GM19238 (cell line): ENCODE measurements at regions not wholly inside any gene's neighbourhood (a gene's known extent, or its start where the extent isn't known, plus 50 kb on each side); places are given as distances from the start of the nearest gene placed in this dataset.
"Not testable (repeated sequence)": the region's sequence is repeated elsewhere in the genome, so short reads cannot be mapped to it uniquely, and the experiment has no call there.

Experiments
- DNase-seq: peaks from one replicate; pipeline ENCODE4 v3.0.0; 2011; ENCODE audit warnings: low spot score; ENCODE audit not compliant: insufficient read length

- no peak for DNase-seq
Observed at GRCh38 chr3:27559381-27559780, 75.2 kb upstream of the SLC4A7 start.

DNA sequence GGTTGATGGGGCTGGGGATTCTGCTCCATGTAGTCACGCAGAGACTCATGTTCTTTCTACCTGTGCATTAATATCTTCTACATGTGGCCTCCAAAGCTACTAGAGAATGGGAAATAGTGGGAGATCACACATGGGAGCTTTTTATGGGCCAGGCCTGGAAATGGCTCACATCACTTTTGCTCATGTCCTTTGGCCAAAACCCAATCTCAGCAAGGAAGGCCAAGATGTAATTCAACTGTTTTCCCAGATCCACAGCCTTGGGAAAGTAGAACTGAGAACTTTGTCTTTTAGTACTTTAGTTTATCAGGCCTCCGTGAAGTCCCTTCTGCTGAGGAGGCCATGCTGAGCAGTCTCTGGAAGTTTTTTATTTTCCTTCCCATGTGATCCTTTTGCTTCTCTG is 73.2 kb upstream of the SLC4A7 start:
- no peak for DNase-seq

GRCh38 chr3:27556887-27557286 is 72.7 kb upstream of the SLC4A7 start:
- DNase-seq, result no peak

DNA sequence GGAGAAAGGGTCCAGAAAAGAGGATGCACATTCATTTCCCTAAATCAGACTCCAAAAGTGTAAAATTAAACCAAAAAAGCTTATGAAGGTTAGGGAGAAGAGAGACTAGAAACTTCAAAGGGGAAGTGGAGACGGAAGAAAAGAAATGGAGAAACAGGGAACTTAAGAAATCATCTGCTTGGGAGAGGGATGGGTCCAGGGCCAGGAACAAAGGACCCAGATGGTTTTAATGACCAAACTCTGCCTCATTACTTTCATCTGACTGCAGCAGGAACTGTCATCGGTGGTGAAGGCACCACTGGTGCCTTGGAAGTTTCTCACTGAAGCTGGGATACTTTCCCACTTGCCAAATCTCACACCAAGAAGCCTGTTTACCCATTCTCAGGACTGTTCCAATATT is 70.5 kb upstream of the SLC4A7 start:
- DNase-seq, result no peak

- no peak for DNase-seq
Observed at GRCh38 chr3:27553886-27554540, 69.8 kb upstream of the SLC4A7 start.

DNA sequence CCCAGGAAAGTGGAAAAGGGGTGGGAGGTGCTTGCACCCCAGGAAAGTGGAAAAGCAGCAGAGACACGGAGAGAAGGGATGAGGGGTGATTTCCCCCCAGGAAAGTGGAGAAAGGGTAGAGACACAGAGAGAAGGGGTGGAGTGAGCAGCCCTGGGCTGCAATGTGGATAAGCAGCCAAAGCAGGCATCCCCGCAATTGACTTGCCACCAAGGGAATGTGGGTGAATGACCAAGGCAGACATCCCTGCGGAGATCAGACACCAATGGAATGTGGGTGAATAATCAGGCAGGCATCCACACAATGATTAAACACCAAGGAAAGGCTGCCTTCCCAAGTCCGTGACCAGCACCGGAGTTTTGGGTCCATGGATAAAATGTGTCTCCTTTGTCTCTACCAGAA is 68.5 kb upstream of the SLC4A7 start:
- DNase-seq, result not testable (repeated sequence)

- DNase-seq, result not testable (repeated sequence)
Observed at GRCh38 chr3:27551413-27551812, 67.2 kb upstream of the SLC4A7 start.

DNA sequence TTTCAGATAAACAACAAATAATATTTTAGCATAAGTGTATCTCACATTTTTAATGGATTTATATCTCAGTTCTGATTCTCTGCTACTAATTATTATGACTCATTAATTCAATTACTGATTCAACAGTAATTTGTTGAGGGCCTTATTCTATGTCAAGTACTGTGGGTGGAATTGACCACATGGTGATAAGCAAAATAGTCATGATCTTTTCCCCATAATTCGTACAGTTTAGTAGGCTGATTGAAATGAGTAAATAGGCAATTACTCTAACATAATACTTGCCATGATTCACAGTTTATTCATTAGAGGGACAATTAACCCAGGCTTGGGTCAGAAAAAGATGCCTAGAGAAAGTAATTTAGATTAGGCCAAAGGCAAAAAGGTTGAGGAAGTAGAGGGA is 60.9 kb upstream of the SLC4A7 start:
- DNase-seq, result no peak

GRCh38 chr3:27544372-27544865 is 60.2 kb upstream of the SLC4A7 start:
- DNase-seq, result no peak

DNA sequence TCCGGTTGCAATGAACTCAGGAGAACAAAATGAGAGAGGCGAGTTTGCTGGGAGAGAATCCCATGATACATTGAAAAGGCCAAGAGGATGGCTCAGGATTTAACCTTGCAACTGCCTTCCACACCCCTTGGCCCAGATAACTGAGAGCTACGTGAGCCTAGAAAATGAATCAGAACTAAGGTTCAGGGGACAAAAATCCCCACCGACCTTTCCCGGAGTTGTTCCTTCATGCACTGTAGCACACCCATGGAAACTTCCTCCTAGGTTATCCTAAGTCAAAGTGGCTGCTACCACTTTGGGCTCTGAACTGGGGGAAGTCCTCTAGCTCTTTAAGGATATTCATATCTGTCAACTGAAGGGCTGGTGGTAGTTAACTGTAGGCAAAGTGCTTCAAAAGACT is 58.3 kb upstream of the SLC4A7 start:
- DNase-seq, result no peak

DNA sequence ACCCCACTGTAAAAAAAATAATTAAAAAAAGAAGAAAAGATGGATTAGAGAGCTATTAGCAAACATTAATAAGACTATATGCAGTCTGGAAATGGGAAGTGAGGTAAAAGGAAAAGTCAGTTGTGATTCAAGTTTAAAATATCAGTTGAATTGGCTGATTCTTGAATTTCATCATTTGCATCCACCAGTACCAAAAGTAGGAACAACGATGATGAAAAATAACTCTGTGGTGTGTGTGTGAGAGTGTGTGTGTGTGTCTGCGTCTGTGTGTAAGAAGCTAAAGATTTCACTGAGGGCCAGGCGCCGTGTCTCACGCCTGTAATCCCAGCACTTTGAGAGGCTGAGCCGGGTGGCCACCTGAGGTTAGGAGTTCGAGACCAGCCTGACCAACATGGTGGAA is 56.0 kb upstream of the SLC4A7 start:
- DNase-seq, result no peak

DNA sequence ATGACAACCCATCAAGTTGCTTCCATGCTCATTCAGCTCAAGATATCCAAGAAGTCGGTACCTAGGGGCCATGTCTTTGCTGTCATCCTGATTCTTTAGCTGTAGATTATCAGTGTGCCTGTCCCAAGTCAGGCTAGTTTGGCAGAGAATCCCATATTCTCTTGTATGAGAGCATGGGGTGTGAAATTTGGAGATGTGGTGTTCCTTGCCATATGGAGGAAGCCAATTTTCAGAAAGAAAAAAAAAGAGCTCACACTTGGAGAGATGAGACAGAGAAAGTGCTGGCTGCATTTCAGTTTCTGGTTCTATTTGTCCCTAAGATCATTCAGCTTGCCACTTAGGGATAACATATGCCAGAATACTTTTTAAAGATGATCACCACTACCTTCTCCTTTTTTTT is 52.3 kb upstream of the SLC4A7 start:
- DNase-seq, result no peak

DNA sequence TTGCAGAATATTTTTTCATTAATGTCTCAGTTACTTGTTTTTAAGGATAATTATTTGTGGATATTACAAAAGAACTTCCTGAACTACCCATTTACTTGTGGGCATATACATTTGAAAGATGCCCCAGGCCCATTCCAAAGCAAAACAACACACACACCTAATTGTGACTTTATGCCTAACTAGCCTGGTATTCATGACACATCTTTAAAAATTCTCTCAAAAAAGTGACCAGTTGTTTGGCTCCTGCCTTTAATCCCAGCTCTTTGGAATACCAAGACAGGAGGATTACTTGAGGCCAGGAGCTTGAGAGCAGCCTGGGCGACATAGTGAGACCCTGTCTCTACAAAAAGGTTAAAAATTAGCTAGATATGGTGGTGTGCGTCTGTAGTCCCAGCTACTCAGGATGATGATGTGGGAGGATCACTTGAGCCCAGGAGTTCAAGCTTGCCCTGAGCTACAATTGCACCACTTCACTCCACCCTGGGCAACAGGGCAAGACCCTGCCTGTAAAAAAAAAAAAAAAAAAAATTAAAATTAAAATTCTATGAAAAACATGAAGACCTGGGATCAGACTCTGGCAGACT is 51.7 kb upstream of the SLC4A7 start:
- no peak for DNase-seq

DNA sequence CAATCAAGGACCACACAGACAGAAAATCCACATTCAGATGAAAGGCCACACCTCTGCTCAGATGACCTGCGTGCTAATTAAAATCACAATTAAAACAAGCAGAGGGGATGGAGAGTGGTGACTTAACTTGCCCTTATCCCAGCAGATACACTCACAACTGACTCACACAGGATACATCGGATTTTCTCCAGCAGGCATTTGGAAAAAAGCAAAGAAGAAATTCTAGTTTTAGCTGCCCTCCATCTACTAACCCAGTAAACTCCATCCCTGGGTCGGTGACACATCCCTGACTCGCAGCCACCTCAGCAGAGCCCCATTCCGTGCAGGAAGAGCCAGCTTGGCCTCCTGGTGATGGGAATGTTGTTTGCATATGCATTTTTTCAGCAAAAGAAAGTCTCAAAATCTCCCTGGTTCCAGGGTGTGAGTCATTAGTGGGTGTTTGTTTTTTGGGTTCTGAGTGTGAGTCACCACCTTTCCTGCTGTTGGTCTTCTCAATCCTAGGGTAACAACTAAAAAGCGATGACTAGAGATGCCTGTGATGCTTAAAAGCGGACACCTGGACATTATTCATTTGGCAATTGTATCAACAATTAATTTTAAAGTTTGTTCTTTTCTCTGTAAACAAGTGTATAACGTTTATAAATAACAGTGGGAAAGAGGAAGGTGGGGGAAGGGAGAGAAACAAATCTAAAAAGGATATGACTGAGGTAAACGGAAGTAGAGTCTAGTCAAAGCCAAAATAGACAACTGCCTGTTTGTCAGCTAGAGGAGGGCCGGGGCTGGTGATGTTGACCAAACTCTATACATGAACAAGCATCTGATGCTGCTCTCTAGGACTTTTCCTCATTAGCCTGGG is 49.8 kb upstream of the SLC4A7 start:
- no peak for DNase-seq
